ENCODE measurements at regions not wholly inside any gene's neighbourhood (a gene's known extent, or its start where the extent isn't known, plus 50 kb on each side); places are given as distances from the start of the nearest gene placed in this dataset.

DNA sequence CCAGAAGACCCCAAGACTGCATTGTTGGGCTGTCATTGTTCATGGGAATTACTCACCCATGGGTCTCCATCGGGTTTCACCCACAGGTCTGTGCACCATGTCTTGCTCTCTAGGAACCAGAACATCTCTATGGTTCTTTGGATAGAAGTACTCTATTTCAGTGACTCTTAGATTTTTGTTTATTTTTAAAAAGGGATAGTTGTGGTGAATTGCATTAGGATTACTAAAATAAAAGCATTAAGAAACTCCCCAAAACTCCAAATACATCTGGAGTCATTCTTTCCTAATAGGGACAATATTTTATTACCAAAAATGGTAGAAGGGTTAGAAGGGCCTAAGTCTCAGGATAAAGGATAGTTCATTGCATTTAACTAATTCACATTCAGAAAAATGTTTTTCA lies 166.9 kb upstream of the TNFAIP3 start:
- no peak for DNase-seq (ENCODE audit: low spot score in 2 of 2)
- intact Hi-C loops (cut with DNase I; ENCODE audit: low total_unique reads): no loop called here
- TF ChIP-seq, protein P1, sequence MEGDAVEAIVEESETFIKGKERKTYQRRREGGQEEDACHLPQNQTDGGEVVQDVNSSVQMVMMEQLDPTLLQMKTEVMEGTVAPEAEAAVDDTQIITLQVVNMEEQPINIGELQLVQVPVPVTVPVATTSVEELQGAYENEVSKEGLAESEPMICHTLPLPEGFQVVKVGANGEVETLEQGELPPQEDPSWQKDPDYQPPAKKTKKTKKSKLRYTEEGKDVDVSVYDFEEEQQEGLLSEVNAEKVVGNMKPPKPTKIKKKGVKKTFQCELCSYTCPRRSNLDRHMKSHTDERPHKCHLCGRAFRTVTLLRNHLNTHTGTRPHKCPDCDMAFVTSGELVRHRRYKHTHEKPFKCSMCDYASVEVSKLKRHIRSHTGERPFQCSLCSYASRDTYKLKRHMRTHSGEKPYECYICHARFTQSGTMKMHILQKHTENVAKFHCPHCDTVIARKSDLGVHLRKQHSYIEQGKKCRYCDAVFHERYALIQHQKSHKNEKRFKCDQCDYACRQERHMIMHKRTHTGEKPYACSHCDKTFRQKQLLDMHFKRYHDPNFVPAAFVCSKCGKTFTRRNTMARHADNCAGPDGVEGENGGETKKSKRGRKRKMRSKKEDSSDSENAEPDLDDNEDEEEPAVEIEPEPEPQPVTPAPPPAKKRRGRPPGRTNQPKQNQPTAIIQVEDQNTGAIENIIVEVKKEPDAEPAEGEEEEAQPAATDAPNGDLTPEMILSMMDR (IDR thresholded peaks at IDR 0.05): no peak
- 85 to 91% methylated on average over 1 of the region's 1 CpG for WGBS, 2 donors
- no peak overlapping the region for H3K4me3 ChIP-seq (ENCODE audit: low read depth, poor library complexity, severe bottlenecking)

DNA sequence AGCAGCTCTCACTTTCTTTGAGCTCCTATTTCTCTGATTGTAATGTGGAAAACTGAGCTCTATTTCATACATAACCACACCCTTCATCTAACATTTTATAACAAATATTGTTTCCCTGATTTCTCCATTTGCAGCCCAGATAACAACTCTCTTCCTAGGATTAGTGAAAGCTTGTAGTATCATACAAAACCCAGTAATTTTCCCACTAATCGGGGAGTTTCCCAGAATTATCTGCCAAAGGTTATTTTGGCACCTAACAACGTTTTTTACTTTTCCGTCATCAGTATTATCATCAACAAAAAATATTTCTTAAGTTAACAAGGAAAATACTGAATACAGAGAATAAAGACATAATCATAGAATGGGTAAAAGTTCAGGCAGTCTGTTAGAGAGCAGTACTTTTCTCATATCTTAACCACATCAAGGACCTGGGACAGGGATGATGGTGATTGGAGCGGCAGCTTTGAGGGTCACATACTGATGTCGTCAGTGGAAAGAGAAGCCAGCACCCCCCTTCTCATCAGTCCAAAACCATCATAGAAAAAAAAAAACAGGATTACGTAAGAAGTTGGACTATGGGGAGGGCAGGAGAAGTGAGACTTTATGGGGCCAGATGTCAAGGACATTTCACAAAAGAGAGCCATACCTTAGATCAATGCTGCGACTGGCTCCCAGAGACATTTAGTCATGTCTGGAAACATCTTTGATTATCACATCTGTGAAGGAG lies 166.1 kb upstream of the TNFAIP3 start:
- DNase-seq (ENCODE audit: low spot score in 2 of 2): no peak
- intact Hi-C loops (cut with DNase I; ENCODE audit: low total_unique reads): no loop called here
- no peak overlapping the region for H3K4me3 ChIP-seq (ENCODE audit: low read depth, poor library complexity, severe bottlenecking)
- 45 to 49% methylated on average over 7 of the region's 7 CpGs for WGBS, 2 donors
- TF ChIP-seq, protein P1 (IDR thresholded peaks at IDR 0.05): no peak
- TF ChIP-seq POLR2A (IDR thresholded peaks at IDR 0.05): no peak

DNA sequence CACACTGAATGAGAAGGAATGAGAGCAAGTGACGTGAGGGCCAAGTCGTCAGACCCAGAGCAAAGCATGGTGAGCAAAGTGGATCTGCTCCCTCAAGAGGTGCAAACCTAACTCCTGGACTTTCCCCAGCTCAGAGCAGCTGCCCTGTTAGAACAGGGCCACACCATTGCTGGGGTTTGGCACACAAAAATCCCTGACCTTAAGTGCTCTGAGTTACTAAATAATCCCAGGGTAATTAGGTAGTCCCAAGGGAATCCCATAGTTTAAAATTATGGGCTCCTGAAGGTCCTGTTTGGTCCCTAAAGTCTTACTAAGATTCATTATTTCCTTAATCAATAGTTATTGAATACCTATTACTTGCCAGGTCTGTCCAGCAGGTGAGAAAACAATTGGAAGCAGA lies 165.1 kb upstream of the TNFAIP3 start:
- intact Hi-C loops (cut with DNase I; ENCODE audit: low total_unique reads): no loop called here
- TF ChIP-seq, protein P1 (IDR thresholded peaks at IDR 0.05): no peak
- TF ChIP-seq POLR2A (IDR thresholded peaks at IDR 0.05): no peak
- 93 to 97% methylated on average over 2 of the region's 2 CpGs for WGBS, 2 donors
- no peak overlapping the region for H3K4me3 ChIP-seq (ENCODE audit: low read depth, poor library complexity, severe bottlenecking)
- DNase-seq (ENCODE audit: low spot score in 2 of 2): no peak

DNA sequence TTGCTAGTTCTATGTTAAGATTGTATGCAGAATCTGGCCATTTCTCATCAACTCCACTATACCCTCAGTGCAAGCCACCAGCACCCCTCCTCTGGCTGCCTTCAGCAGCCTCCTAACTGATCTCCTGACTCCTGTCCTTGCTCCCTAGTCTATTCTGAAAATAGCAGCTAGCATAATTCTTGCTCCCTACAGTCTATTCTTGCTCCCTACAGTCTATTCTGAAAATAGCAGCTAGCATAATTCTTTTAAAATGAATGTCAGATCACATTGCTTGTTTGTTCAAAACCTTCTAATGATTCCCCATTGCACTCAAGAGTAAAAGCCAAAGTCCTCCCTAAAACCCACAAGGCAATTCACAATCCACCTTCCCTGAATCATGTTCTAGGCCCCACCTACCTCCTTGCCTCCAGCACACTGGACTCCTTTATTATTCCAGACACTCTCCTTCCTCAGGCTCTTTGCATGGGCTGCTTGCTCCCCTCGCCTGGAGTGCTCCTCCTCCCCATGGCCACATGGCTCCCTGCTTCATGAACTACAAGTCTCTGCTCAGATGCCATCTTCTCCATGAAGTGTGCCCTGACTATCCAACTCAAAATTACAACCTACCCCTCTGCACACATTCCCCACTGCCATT lies 164.2 kb upstream of the TNFAIP3 start:
- intact Hi-C loops (cut with DNase I; ENCODE audit: low total_unique reads): no loop called here
- DNase-seq (ENCODE audit: low spot score in 2 of 2): no peak
- H3K4me3 ChIP-seq (ENCODE audit: low read depth, poor library complexity, severe bottlenecking): no peak overlapping the region
- WGBS, 2 donors: 74 to 85% methylated on average over 1 of the region's 1 CpG
- TF ChIP-seq, protein P1 (IDR thresholded peaks at IDR 0.05): no peak
- no peak for TF ChIP-seq POLR2A (IDR thresholded peaks at IDR 0.05)

DNA sequence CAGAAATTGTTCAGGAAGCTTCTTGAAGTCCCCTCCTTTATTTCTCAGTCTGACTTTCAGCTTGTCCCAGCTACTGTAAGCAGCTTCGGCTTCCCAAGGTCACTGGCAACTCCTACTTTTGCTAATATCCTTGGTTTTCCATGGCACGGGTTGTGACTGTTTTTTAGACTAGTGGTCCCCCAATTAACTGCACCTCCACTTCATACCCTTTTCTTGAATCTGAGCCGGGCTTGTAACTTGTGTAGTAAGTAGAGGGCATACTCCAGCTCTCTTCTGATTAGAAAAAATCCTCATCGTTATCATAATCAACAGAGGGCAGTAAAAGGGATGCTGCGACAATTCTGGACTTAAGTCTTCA lies 162.3 kb upstream of the TNFAIP3 start:
- intact Hi-C loops (cut with DNase I; ENCODE audit: low total_unique reads): loop anchor here (5.0 kb wide), 1 partner anchor 163 kb away; the partner anchor contains the start of gene TNFAIP3
- no peak overlapping the region for H3K4me3 ChIP-seq (ENCODE audit: low read depth, poor library complexity, severe bottlenecking)
- no peak for DNase-seq (ENCODE audit: low spot score in 2 of 2)
- 64 to 72% methylated on average over 5 of the region's 5 CpGs for WGBS, 2 donors
- no peak for TF ChIP-seq POLR2A (IDR thresholded peaks at IDR 0.05)
- TF ChIP-seq, protein P1 (IDR thresholded peaks at IDR 0.05): no peak

Data from lower leg skin (tissue), 4 donors.